GM21825 (cell line): ENCODE measurements at regions not wholly inside any gene's neighbourhood (a gene's known extent, or its start where the extent isn't known, plus 50 kb on each side); places are given as distances from the start of the nearest gene placed in this dataset.

ENCODE experiments used
- ATAC-seq: cut with Tn5 transposase; IDR thresholded peaks from one replicate; pipeline ENCODE4 v1.9.1; 2021; ENCODE audit warnings: mild to moderate bottlenecking, moderate library complexity; ENCODE audit not compliant: unreplicated experiment

- no peak for ATAC-seq
Observed at GRCh38 chr4:41384992-41385391, 128.3 kb downstream of the UCHL1 start.

DNA sequence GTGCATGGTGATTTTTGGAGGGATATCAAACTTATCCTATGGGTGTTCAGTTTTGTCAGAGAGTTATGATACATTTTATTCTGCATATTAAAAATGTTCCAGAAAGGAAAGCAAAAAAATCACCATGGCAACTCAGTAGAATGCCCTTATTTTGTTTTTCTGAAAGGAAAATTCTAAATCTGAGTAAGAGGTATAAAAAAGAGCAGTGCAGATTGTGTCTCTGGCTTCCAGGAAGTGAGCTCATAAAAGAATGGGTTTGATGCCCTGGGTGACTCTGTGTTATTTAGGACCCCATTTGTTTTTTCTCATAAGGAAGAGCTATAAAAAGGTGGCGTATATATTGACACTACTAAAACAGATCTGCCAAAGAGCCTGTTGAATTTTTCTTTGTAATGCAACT lies 128.8 kb downstream of the UCHL1 start:
- no peak for ATAC-seq

DNA sequence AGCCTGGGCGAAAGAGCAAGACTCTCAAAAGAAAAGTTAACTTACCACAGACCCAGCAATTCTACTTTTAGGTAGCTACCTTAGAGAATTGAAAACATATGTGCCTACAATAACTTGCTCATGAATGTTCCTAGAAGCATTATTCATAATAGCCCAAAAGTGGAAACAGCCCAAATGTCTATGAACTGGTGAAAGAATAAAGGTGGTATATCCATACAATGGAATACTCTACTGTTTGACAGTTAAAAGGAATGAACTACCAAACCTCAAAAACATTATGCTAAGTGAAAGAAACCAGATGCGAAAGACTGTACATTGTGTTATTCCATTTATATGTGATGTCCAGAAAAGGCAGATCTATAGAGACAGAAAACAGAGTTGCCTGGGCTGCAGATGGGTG lies 131.4 kb downstream of the UCHL1 start:
- no peak for ATAC-seq

GRCh38 chr4:41389356-41389755 lies 132.6 kb downstream of the UCHL1 start:
- no peak for ATAC-seq

DNA sequence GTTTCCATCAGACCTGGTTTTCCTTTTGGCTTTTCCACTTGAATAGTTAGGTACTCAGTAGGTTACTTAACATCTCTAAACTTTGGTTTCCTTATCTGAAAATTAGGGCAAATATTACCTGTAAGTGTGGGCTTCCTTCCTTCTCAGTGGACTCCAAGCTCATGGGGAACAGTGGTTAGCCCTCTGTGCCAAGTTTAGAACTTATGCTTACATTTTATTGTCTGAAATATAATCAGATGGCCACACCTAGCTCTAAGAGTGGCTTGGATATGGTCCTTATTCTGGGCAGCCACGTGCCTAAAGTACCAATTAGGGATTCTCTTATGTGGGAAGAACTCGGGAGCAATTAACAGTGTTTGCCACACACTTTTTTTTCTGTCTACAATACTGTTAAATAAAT lies 133.9 kb downstream of the UCHL1 start:
- ATAC-seq: no peak

DNA sequence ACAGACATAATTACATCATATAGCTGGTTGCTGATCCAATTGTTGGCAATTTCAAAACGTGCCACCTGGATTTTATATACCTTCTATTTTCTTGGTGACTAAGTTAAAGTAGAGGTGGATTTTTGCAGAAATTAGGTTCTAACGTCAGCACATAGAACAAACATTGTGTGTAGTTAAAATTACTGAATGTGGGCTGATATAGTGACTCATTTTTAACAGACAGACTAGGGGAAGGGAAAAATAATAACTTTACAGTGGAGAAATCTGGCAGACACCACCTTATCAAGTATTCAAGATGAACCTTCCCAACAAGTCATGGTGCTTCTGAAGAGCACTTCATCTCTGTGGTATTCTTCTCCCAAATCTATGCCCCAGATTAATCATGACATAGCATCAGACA lies 134.5 kb downstream of the UCHL1 start:
- ATAC-seq: no peak

DNA sequence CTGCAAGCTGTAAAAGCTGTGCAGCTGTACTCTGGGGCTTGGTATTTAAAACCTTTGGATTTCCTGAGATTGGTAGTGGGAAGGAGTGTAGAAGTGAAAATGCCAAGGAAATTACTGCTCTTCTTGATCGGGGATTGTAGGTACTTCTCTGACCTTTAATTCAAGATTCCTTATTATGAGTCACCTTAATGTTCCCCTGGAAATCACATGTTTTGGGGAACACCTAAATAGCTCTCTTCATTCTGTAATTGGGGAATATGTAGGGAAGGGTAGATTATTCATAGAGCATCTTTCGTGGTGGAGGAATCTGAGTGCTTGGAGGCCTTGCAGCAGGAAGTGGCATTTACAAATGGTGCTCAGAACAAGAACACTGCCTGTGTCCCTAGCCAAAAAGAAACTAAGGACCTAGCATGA lies 137.8 kb downstream of the UCHL1 start:
- no peak for ATAC-seq

GRCh38 chr4:41396214-41396613 lies 139.5 kb downstream of the UCHL1 start:
- ATAC-seq: no peak

DNA sequence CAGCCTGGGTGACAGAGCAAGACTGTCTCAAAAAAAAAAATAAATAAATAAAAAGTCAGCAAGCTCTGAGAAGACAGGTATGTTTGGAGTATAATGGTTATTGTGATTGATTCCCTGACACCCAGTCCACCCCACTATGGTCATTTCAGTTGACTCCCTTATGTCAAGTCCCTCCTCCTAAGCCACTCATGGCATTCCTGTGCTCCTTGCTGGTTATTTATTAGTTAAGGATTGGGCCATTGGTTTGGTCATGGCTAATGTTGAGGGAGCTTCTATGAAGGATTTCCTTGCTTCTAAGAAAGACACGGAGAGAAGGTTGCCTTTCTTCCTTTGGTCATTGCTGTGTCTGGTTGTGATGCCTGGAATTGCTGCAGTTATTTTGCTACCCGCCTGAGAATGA lies 140.1 kb downstream of the UCHL1 start:
- ATAC-seq: no peak

- no peak for ATAC-seq
Observed at GRCh38 chr4:41399231-41399630, 138.7 kb upstream of the LIMCH1 start.

DNA sequence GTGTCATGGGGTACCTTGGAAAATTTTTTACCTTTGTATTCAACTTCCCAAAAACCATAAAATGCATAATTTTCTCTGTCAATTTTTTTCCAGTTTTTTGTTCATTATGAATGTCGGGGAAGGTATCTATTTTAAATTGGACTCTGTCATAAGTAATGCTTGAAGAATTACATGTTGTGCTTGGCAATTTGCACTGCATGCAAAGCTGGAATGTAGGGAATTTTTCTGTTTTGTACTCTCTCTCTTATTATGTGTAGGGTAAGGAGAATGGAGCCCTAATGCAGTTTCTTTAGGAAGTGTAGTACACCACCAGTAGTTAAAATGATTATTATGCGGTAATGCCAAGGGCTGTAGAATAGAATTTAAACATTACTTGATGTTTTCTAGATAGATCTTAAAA lies 137.7 kb upstream of the LIMCH1 start:
- no peak for ATAC-seq

- no peak for ATAC-seq
Observed at GRCh38 chr4:41405464-41406112, 132.4 kb upstream of the LIMCH1 start.

- ATAC-seq: no peak
Observed at GRCh38 chr4:41406113-41406516, 131.8 kb upstream of the LIMCH1 start.

- no peak for ATAC-seq
Observed at GRCh38 chr4:41408150-41408549, 129.8 kb upstream of the LIMCH1 start.

- no peak for ATAC-seq
Observed at GRCh38 chr4:41408859-41409593, 128.9 kb upstream of the LIMCH1 start.

DNA sequence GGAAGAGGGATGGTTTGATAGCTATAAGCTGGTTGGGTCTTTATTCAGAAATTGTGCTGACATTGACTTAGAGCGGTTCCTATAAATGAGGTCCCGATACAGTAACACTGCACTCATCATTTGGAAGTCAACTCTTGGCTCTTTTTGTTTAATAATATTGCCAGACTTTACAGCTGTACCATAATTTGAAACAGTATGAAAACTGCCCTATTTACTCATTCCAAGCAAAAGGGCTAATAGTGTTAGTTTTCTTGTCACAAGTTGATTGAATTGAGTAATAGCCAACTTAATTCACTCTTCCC lies 128.4 kb upstream of the LIMCH1 start:
- no peak for ATAC-seq

DNA sequence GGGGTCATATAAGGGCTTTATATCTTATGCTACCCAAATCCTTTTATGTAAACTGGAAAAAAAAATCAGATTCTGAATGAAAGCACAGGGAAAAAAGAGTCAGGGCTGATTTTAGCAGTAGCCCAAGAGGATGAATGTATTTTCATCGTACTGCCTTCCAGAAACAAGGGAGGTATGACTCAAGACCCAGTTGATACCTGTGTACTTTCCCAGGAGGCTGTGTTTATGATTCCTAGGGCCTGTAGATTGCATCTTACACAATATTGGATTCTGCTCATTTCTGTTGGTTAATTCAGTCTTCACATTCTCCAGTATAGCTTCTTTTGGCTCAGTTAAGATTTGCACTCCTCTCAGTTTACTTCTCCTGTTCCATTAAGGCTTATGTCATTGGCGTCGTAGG lies 127.9 kb upstream of the LIMCH1 start:
- no peak for ATAC-seq

DNA sequence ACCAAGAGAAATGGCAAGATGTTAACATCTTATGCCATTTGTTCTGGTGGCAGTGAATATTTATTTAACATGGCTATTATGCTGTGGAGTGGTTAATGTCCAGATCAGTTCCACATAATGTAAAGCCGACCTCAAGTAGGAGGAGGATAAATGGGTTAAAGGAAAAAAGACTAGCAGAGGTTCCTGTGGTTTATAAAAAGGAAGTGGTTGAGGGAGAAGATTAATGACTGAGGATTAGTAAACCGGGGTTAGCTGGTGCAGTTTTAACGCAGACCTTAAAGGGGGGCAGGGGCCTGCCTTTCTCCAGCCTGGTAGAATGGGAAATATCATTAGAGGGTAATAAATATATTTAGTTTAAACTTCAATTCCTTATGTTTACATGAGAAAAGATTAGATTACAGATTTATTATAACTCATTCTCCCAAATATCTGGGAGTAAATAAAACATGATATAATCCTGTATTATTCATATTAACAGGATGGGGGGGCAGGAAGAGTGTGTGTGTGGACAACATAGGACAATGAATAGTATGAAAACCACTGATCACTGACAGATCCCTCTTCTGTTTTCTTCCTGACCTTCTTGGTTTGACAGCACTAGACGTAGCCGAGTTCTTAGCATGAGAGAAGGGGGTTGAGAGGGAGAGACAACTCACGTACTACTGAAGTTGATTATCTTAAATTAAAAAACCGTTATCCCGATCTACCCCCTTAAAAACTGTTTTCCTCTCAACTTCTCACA lies 124.1 kb upstream of the LIMCH1 start:
- ATAC-seq: no peak

GRCh38 chr4:41414412-41414779 lies 123.6 kb upstream of the LIMCH1 start:
- no peak for ATAC-seq

DNA sequence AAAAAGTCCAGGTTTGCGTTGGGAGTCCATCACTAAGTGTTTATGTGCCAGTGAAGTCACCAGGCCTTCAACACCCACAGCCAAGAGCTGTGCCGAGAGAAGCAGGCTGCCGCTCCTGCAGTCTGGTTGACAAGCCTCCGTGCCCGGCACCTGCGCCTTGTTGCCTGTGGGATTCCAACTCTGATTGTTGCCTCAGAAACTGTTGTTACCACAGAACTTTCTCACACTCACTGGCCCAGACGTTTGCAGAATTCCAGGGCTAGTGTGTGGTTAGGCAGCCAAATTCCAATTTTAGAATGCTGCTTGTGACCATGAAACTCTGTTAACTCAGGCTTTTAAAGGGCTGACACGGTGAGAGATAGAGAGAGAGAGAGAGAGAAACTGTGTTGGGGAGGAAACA lies 119.5 kb upstream of the LIMCH1 start:
- ATAC-seq: no peak

DNA sequence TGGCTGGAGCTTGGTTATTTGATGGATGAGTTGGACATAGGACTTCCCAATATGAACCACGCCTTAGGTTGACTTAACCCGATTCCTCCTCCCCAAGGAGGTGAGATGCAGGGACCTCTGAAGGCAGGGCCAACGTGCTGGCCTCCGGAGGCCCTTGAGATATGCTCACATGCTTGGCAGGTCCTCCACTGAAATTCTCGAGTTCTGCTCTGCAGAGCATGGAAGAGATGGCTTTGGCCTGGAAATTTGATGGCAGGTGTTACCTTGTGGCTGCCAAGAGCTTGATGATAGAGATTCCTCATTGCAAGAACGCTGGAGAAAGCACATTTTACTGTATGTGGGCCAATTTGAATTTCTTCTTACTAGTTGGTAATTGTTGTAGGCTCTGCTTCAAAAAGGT lies 117.4 kb upstream of the LIMCH1 start:
- no peak for ATAC-seq

DNA sequence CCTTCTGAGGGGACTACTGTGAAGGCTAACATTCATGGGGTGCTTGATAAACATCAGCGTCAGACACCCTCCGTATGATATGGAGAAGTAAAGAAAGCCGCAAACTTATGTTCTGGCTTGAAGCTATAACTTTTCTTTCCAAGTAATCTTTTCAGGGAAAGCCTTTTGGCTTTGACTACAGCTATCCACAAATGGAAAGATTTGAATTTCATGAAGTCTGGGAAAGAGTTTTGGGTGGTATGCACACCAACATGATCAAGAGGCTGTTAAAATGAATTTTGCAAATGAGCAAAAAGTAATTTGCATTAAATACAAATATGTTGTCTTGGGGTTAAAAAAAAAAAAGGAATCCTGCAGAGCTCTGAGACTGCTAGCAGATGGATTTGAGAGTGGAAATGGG lies 114.8 kb upstream of the LIMCH1 start:
- ATAC-seq: no peak
